ENCODE measurements at regions not wholly inside any gene's neighbourhood (a gene's known extent, or its start where the extent isn't known, plus 50 kb on each side); places are given as distances from the start of the nearest gene placed in this dataset.

DNA sequence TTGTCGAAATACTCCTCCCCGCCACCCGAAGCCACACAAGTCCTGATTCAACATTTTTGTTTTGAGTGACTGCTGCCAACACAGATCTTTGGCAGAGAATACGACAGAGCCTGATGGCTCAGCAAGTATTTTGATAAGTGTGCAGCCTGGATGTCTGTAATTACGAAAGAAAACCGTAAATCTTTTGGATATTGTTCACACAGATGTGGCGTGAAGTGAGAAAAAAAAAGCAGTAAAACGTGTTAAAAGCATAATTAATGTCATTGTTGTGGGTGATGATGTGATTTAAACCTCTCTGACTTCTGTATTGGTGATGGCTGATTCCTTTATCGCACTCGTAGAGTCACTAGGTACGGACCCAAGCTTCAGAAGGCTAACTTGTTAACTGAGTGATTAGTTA is 98.7 kb downstream of the PHETA1 start:
- H2AK5ac ChIP-seq (ENCODE audit: low read depth, low read length): no peak overlapping the region
- no peak overlapping the region for H3K4me3 ChIP-seq (ENCODE audit: extremely low read depth in 1 of 4, insufficient read depth in 2 of 4, low read depth in 3 of 4, low read length in 4 of 4)
- H3K4ac ChIP-seq (replicated peaks; ENCODE audit: insufficient read length, low read depth, low read length): no peak overlapping the region
- H3K27ac ChIP-seq (ENCODE audit: low read depth, low read length): no peak overlapping the region
- H3K4me1 ChIP-seq (replicated peaks in 1 of 4; ENCODE audit: control insufficient read depth in 3 of 4, insufficient read depth in 4 of 4, low read length in 3 of 4): no peaks in the 10 kb centered on the region
- H3K23me2 ChIP-seq (ENCODE audit: low read depth, low read length): no peaks in the 10 kb centered on the region; the same call in 1 of the 2 replicates
- no peak overlapping the region for H2BK15ac ChIP-seq (ENCODE audit: low read length)
- H2BK20ac ChIP-seq (ENCODE audit: low read length): no peak overlapping the region
- H4K20me1 ChIP-seq (replicated peaks in 1 of 2; ENCODE audit: control insufficient read depth in 1 of 2, insufficient read depth in 2 of 2, low read length in 2 of 2): peaks cover 0 to 2% of the 10 kb centered on the region in 2 experiments
- no peak overlapping the region for H2BK5ac ChIP-seq (ENCODE audit: low read depth, low read length)
- H2AFZ ChIP-seq (ENCODE audit: low read length): no peak overlapping the region
- H3K79me1 ChIP-seq (ENCODE audit: low read depth, low read length): no peaks in the 10 kb centered on the region
- H3K56ac ChIP-seq (replicated peaks; ENCODE audit: insufficient read length, low read depth, low read length): no peak overlapping the region
- FAIRE-seq (no peak), DNase-seq (ENCODE audit: low read depth in 1 of 2, low spot score in 2 of 2) (no peak)
- no peaks in the 10 kb centered on the region for H3K9me3 ChIP-seq (ENCODE audit: insufficient read depth in 2 of 2, low read depth in 1 of 2, low read length in 1 of 2)
- H4K91ac ChIP-seq (replicated peaks; ENCODE audit: insufficient read length, low read length): no peak overlapping the region
- H3K14ac ChIP-seq (ENCODE audit: insufficient read length): no peak overlapping the region
- no peak overlapping the region for H4K8ac ChIP-seq (ENCODE audit: extremely low read depth, insufficient read depth, low read length)
- H3K23ac ChIP-seq (ENCODE audit: insufficient read length): no peak overlapping the region
- WGBS, 2 experiments (ENCODE audit: extremely low coverage in 1 of 2, insufficient coverage in 1 of 2, insufficient read length in 1 of 2, insufficient replicate concordance in 2 of 2, low coverage in 1 of 2, low lambda C conversion rate in 2 of 2, missing lambda C conversion rate in 1 of 2): 83% methylated on average over 11 of the region's 11 CpGs; no CpG with 5 or more reads in 1 of the 2 experiments
- H3K18ac ChIP-seq (ENCODE audit: extremely low read depth, low read length): no peak overlapping the region
- ChIA-PET POLR2A (ENCODE audit: partially characterized antibody) (no interaction called here), CTCF (ENCODE audit: partially characterized antibody) (interaction anchor here (0.7 to 20.5 kb wide), 14 partner anchors 8 to 305 kb away, joined by 3 to 285 read pairs (median 6); no protein-coding TSS in a partner anchor)
- H3K79me2 ChIP-seq (ENCODE audit: control insufficient read depth in 1 of 2, insufficient read depth in 2 of 2, low read length in 2 of 2): no peaks in the 10 kb centered on the region
- no peak overlapping the region for H2BK120ac ChIP-seq (replicated peaks; ENCODE audit: low read depth, low read length)
- no peaks in the 10 kb centered on the region for H3K36me3 ChIP-seq (ENCODE audit: control insufficient read depth in 2 of 4, insufficient read depth in 4 of 4, low read length in 3 of 4)
- no peak overlapping the region for H3K4me2 ChIP-seq (ENCODE audit: insufficient read depth in 1 of 2, low read depth in 2 of 2, low read length in 2 of 2)
- H3K9ac ChIP-seq (replicated peaks in 1 of 4; ENCODE audit: extremely low read depth in 1 of 4, low read depth in 3 of 4, low read length in 3 of 4): no peak overlapping the region
- H4K5ac ChIP-seq (ENCODE audit: insufficient read length, low read depth, low read length): no peak overlapping the region
- H3K27me3 ChIP-seq (replicated peaks in 1 of 4; ENCODE audit: control insufficient read depth in 3 of 4, extremely low read depth in 1 of 4, insufficient read depth in 3 of 4, low read length in 3 of 4): no peaks in the 10 kb centered on the region
- H2BK12ac ChIP-seq (ENCODE audit: low read depth, low read length): no peak overlapping the region
- TF ChIP-seq CHD1 (IDR thresholded peaks at IDR 0.05; ENCODE audit: low read depth, low read length) (no peak), CREB1 (IDR thresholded peaks at IDR 0.05) (no peak), SP4 (IDR thresholded peaks at IDR 0.05; ENCODE audit: low read length) (no peak), RAD21 (IDR thresholded peaks at IDR 0.05 in 1 of 2, conservative IDR thresholded peaks at IDR 0.05 in 1 of 2; ENCODE audit: low read depth in 2 of 2, low read length in 2 of 2) (no peak), ASH2L (IDR thresholded peaks at IDR 0.05; ENCODE audit: low read length) (no peak), CEBPB (IDR thresholded peaks at IDR 0.05; ENCODE audit: low read depth, low read length) (no peak), TAF7 (optimal IDR thresholded peaks at IDR 0.05; ENCODE audit: borderline replicate concordance, low read depth, low read length) (no peak), CBX5 (IDR thresholded peaks at IDR 0.05; ENCODE audit: low read depth, low read length) (no peak)
